Frontal cortex (tissue), 3 donors: ENCODE measurements at regions not wholly inside any gene's neighbourhood (a gene's known extent, or its start where the extent isn't known, plus 50 kb on each side); places are given as distances from the start of the nearest gene placed in this dataset.
A peak's percentile ranks its signal among the peaks of the same experiment; 100 is the strongest.
"Not testable (repeated sequence)": the region's sequence is repeated elsewhere in the genome, so short reads cannot be mapped to it uniquely, and the experiment has no call there.

Source experiments
- DNase-seq, 2 donors: peaks; one replicate each; pipeline ENCODE4 v3.0.0; 2012; ENCODE audit warnings: low spot score in 2 of 2
- FAIRE-seq: peaks from 2 replicates; lab custom pipeline; 2012; peaks lifted over from hg19 to GRCh38; lab: Jason Lieb, UNC
- donor health status: control.
- donor health status: control.
- donor health status: control.

GRCh38 chr20:10109641-10110040 lies 74.9 kb downstream of the ANKEF1 start:
- DNase-seq (no peak), FAIRE-seq (no peak)

- DNase-seq: no peak
- no peak for FAIRE-seq
These were observed 75.4 kb downstream of the ANKEF1 start for GRCh38 chr20:10110151-10110550.

GRCh38 chr20:10111139-10111958 lies 76.6 kb downstream of the ANKEF1 start:
- DNase-seq: no peak
- no peak for FAIRE-seq

- FAIRE-seq (no peak), DNase-seq (no peak)
These were observed 77.1 kb downstream of the ANKEF1 start for GRCh38 chr20:10111959-10112250.

- FAIRE-seq (no peak), DNase-seq (no peak)
These were observed 79.0 kb downstream of the ANKEF1 start for GRCh38 chr20:10113746-10114145.

GRCh38 chr20:10114598-10114997 lies 79.8 kb downstream of the ANKEF1 start:
- no peak for FAIRE-seq
- no peak for DNase-seq

GRCh38 chr20:10115021-10115420 lies 80.2 kb downstream of the ANKEF1 start:
- FAIRE-seq (no peak), DNase-seq (no peak)

- no peak for FAIRE-seq
- DNase-seq: no peak
These were observed 84.5 kb downstream of the ANKEF1 start for GRCh38 chr20:10119336-10119735.

GRCh38 chr20:10124883-10125282 lies 90.1 kb downstream of the ANKEF1 start:
- not testable (repeated sequence) for FAIRE-seq, DNase-seq

- no peak for FAIRE-seq
- no peak for DNase-seq
These were observed 91.0 kb downstream of the ANKEF1 start for GRCh38 chr20:10125757-10126156.

- no peak for FAIRE-seq
- DNase-seq: no peak
These were observed 88.9 kb upstream of the SNAP25 start for GRCh38 chr20:10129749-10130148.

- no peak for FAIRE-seq
- DNase-seq: peak in 1 of 2 donors; percentile 27
These were observed 86.8 kb upstream of the SNAP25 start for GRCh38 chr20:10131732-10132345.

- FAIRE-seq (no peak), DNase-seq (no peak)
These were observed 86.2 kb upstream of the SNAP25 start for GRCh38 chr20:10132387-10132786.

GRCh38 chr20:10133532-10133931 lies 85.1 kb upstream of the SNAP25 start:
- FAIRE-seq (no peak), DNase-seq (no peak)

- FAIRE-seq (no peak), DNase-seq (no peak)
These were observed 84.5 kb upstream of the SNAP25 start for GRCh38 chr20:10134176-10134575.

- FAIRE-seq (no peak), DNase-seq (no peak)
These were observed 83.2 kb upstream of the SNAP25 start for GRCh38 chr20:10135438-10135837.

- DNase-seq (no peak), FAIRE-seq (no peak)
These were observed 81.6 kb upstream of the SNAP25 start for GRCh38 chr20:10137032-10137431.

GRCh38 chr20:10137533-10137932 lies 81.1 kb upstream of the SNAP25 start:
- FAIRE-seq (no peak), DNase-seq (no peak)

- DNase-seq (no peak), FAIRE-seq (no peak)
These were observed 61.1 kb upstream of the SNAP25 start for GRCh38 chr20:10157549-10157948.

- DNase-seq (peak in 1 of 2 donors; percentile 14), FAIRE-seq (no peak)
These were observed 51.6 kb upstream of the SNAP25 start for GRCh38 chr20:10167040-10167439.

GRCh38 chr20:10167594-10167993 lies 51.0 kb upstream of the SNAP25 start:
- FAIRE-seq (no peak), DNase-seq (no peak)
